K562 (cell line): ENCODE measurements at regions not wholly inside any gene's neighbourhood (a gene's known extent, or its start where the extent isn't known, plus 50 kb on each side); places are given as distances from the start of the nearest gene placed in this dataset.

Source experiments
- ATAC-seq: fragments of 200-7000 bp; cut with Tn5 transposase; 3 replicates; pipeline ENCODE4 v1.9.1; 2020; ENCODE audit warnings: moderate library complexity
- BruUV-seq: library from RNA; stranded (reverse); fragments of 400-500 nt; replicated peaks from 2 replicates; lab custom pipeline; 2021; lab: Mats Ljungman, UMichigan
- CTCF ChIA-PET: fragments of 300-600 bp; formaldehyde crosslinking; extraction: SDS; loops from one replicate; lab custom pipeline; 2021; ENCODE audit warnings: low intra/inter-chr PET ratio; lab: Yijun Ruan, JAX
- POLR2A ChIA-PET: fragments of 300-600, 350-650 bp; sonication (Branson Sonifier 250); formaldehyde crosslinking; extraction: SDS; loops from one replicate; lab custom pipeline; 2021; ENCODE audit warnings: antibody characterized with exemption, inconsistent platforms; lab: Yijun Ruan, JAX
- DNase-seq, 4 experiments: peaks; one replicate each; pipeline versions ENCODE4 v3.0.0 to v3.0.0-alpha.2; 2011 to 2018; ENCODE audit warnings: low spot score in 3 of 4, mixed read lengths in 3 of 4; ENCODE audit errors: extremely low read depth in 1 of 4
- FAIRE-seq: peaks from 2 replicates; lab custom pipeline; 2011; peaks lifted over from hg19 to GRCh38; lab: Jason Lieb, UNC
- H2AFZ ChIP-seq: 2 replicates; pipeline ENCODE4 v1.6.0; 2011; ENCODE audit warnings: low read depth, low read length, control low read depth, inconsistent platforms
- H3K27ac ChIP-seq: fragments of 200-600 bp; 3 replicates; pipeline ENCODE4 v1.8.0; 2011; ENCODE audit warnings: low read depth, mild to moderate bottlenecking, control low read depth, inconsistent platforms, low read length, moderate library complexity, mixed read lengths; ENCODE audit errors: extremely low read depth
- H3K27me3 ChIP-seq, 2 experiments: fragments of 300-600 bp in 1 of 2; 2 replicates in 1 of 2; 3 replicates in 1 of 2; pipeline versions ENCODE4 v1.6.0 to v1.8.0; 2011; ENCODE audit warnings: inconsistent platforms in 2 of 2, low read length in 2 of 2, mild to moderate bottlenecking in 1 of 2, mixed read lengths in 1 of 2, moderate library complexity in 1 of 2; ENCODE audit not compliant: control insufficient read depth in 2 of 2, insufficient read depth in 2 of 2
- H3K36me3 ChIP-seq: fragments of 300-600 bp; 3 replicates; pipeline ENCODE4 v1.8.0; 2011; ENCODE audit warnings: mild to moderate bottlenecking, low read length, inconsistent platforms; ENCODE audit not compliant: control insufficient read depth, insufficient read depth
- H3K4me1 ChIP-seq, 2 experiments: fragments of 200-600 bp in 1 of 2; replicated peaks in 1 of 2; 2 replicates in 1 of 2; 3 replicates in 1 of 2; pipeline versions ENCODE4 v1.5.1 to v1.8.0; 2011; ENCODE audit warnings: inconsistent platforms in 2 of 2, low read length in 2 of 2, mild to moderate bottlenecking in 1 of 2, mixed read lengths in 1 of 2, moderate library complexity in 1 of 2; ENCODE audit not compliant: control insufficient read depth in 2 of 2, insufficient read depth in 2 of 2
- H3K4me2 ChIP-seq: 2 replicates; pipeline ENCODE4 v1.6.1; 2011; ENCODE audit warnings: low read length, control low read depth, inconsistent platforms, mixed read lengths; ENCODE audit not compliant: insufficient read depth
- H3K4me3 ChIP-seq: fragments of 200-600 bp; sonication (generic), shearing (Covaris generic); 2 replicates; pipeline ENCODE4 v1.5.1; 2016; ENCODE audit warnings: control low read depth, inconsistent platforms
- H3K79me2 ChIP-seq: fragments of 200-600 bp; 3 replicates; pipeline ENCODE4 v1.8.0; 2011; ENCODE audit warnings: low read length, inconsistent platforms; ENCODE audit not compliant: control insufficient read depth, insufficient read depth
- H3K9ac ChIP-seq, 2 experiments: 2 replicates each; pipeline versions ENCODE4 v1.6.0 to v1.6.1; 2011; ENCODE audit warnings: low read depth in 2 of 2, low read length in 2 of 2, control low read depth in 1 of 2, inconsistent platforms in 1 of 2, mild to moderate bottlenecking in 1 of 2, mixed read lengths in 1 of 2; ENCODE audit not compliant: insufficient read depth in 1 of 2
- H3K9me1 ChIP-seq: one replicate; pipeline ENCODE4 v1.6.0; 2011; ENCODE audit warnings: inconsistent platforms, mild to moderate bottlenecking, low read length, moderate library complexity; ENCODE audit not compliant: control insufficient read depth, insufficient read depth
- H3K9me3 ChIP-seq: replicated peaks from 2 replicates; pipeline ENCODE4 v1.5.1; 2011; ENCODE audit warnings: low read depth, low read length, inconsistent platforms; ENCODE audit not compliant: control insufficient read depth, insufficient read depth
- H4K20me1 ChIP-seq: replicated peaks from 2 replicates; pipeline ENCODE4 v1.6.1; 2011; ENCODE audit warnings: low read length, inconsistent platforms, mixed read lengths; ENCODE audit not compliant: control insufficient read depth, insufficient read depth
- CCAR2 ChIP-seq: fragments of 200-400 bp; formaldehyde crosslinking; IDR thresholded peaks from 2 replicates; pipeline ENCODE4 v1.6.1; 2017; ENCODE audit warnings: mild to moderate bottlenecking, low read depth, low read length
- DDX20 ChIP-seq: fragments of 450-650 bp; IDR thresholded peaks from 2 replicates; pipeline ENCODE4 v1.6.1; 2016; ENCODE audit warnings: missing genetic modification characterization, low read depth, mild to moderate bottlenecking, missing compliant biosample characterization, moderate library complexity
- DMBX1 ChIP-seq: fragments of 250-450 bp; sonication (Bioruptor Pico); IDR thresholded peaks from 2 replicates; pipeline ENCODE4 v1.8.0; 2022; ENCODE audit warnings: inconsistent platforms, mild to moderate bottlenecking, moderate library complexity, borderline replicate concordance
- EHMT2 ChIP-seq: fragments of 450-650 bp; IDR thresholded peaks from 2 replicates; pipeline ENCODE4 v1.6.1; 2018; ENCODE audit warnings: antibody characterized with exemption
- ESRRB ChIP-seq: fragments of 250-450 bp; sonication (Bioruptor Pico); IDR thresholded peaks from 2 replicates; pipeline ENCODE4 v1.5.0; 2020; ENCODE audit warnings: mild to moderate bottlenecking, moderate library complexity, borderline replicate concordance
- HEY1 ChIP-seq: fragments of 250-450 bp; sonication (Bioruptor Pico); IDR thresholded peaks from 2 replicates; pipeline ENCODE4 v1.5.0; 2020; ENCODE audit warnings: mild to moderate bottlenecking, moderate library complexity, borderline replicate concordance
- MIER1 ChIP-seq: fragments of 450-650 bp; IDR thresholded peaks from 2 replicates; pipeline ENCODE4 v1.6.1; 2016; ENCODE audit warnings: antibody characterized with exemption, mild to moderate bottlenecking, low read depth
- POLR2AphosphoS2 ChIP-seq: IDR thresholded peaks from 2 replicates; pipeline ENCODE4 v1.6.1; 2012; ENCODE audit warnings: low read length, improper control_type of control experiment
- THRAP3 ChIP-seq: fragments of 450-650 bp; IDR thresholded peaks from 2 replicates; pipeline ENCODE4 v1.6.1; 2016; ENCODE audit warnings: mild to moderate bottlenecking, inconsistent platforms, borderline replicate concordance
- ZBTB17 ChIP-seq: fragments of 450-650 bp; formaldehyde crosslinking; IDR thresholded peaks from 2 replicates; pipeline ENCODE4 v1.4.0; 2020; ENCODE audit warnings: mild to moderate bottlenecking
- ZC3H11A ChIP-seq: IDR thresholded peaks from 2 replicates; pipeline ENCODE4 v1.6.1; 2012; ENCODE audit warnings: low read depth, low read length, improper control_type of control experiment
- ZNF583 ChIP-seq: fragments of 250-450 bp; sonication (Bioruptor Pico); IDR thresholded peaks from 2 replicates; pipeline ENCODE4 v1.4.0; 2020
- WGBS: fragments of 100-300 bp; shearing (Covaris generic); methylation state at CpG from one replicate; pipeline ENCODE4 v1.1.6; 2016; ENCODE audit warnings: low coverage, mixed read lengths; ENCODE audit not compliant: insufficient coverage; ENCODE audit errors: missing lambda C conversion rate; 5-methylcytosine and 5-hydroxymethylcytosine counted together
- in situ Hi-C: fragments of 300-500 bp; cut with MboI; formaldehyde crosslinking; loops from 4 replicates; pipeline ENCODE4 v1.15.0; 2018; ENCODE audit warnings: inconsistent platforms, mixed read lengths
- intact Hi-C: fragments of 100-400 bp; cut with micrococcal nuclease; formaldehyde crosslinking; loops from 2 replicates; pipeline ENCODE4 v1.14.2; 2022
- TF ChIP-seq, protein P1 (sequence below): fragments of 250-450 bp; sonication (Bioruptor Pico); IDR thresholded peaks from 2 replicates; pipeline ENCODE4 v1.5.0; 2020; ENCODE audit warnings: mild to moderate bottlenecking
- TF ChIP-seq, protein P2 (sequence below): sonication (generic); formaldehyde crosslinking; IDR thresholded peaks from 2 replicates; pipeline ENCODE4 v1.8.0; 2022; ENCODE audit warnings: mild to moderate bottlenecking, missing genetic modification reagents
- TF ChIP-seq, protein P3 (sequence below): fragments of 250-450 bp; sonication (Bioruptor Pico); IDR thresholded peaks from 2 replicates; pipeline ENCODE4 v1.8.0; 2022; ENCODE audit warnings: inconsistent platforms, mild to moderate bottlenecking, moderate library complexity, borderline replicate concordance
- TF ChIP-seq, protein P4 (sequence below), 2 experiments: fragments of 450-650 bp in 1 of 2; IDR thresholded peaks; 2 replicates each; pipeline ENCODE4 v1.6.1; 2011 to 2017; ENCODE audit warnings: low read depth in 2 of 2, antibody characterized with exemption in 1 of 2, borderline replicate concordance in 1 of 2, low read length in 1 of 2, mild to moderate bottlenecking in 1 of 2, mixed read lengths in 1 of 2; ENCODE audit not compliant: control insufficient read depth in 1 of 2

DNA sequence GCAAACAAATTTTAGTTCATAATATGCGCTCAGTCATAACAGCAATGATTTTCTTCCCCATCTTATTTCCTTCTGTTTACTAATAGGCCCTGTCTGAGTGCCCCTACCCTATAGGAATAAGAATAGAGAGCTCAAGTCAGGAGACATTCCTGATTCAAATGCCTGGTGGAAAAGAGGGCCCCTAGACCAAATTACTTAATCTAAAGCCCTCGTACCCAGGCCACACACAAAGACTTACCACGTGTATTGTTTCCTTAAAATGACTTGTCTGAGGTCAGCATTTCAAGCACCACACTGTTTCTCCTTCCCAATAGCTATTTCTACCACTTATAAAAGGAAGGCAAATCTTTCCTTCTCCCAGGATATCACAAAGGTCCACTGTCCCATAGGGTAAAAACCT is 314.9 kb upstream of the TMTC1 start (continued):
- TF ChIP-seq, protein P1, sequence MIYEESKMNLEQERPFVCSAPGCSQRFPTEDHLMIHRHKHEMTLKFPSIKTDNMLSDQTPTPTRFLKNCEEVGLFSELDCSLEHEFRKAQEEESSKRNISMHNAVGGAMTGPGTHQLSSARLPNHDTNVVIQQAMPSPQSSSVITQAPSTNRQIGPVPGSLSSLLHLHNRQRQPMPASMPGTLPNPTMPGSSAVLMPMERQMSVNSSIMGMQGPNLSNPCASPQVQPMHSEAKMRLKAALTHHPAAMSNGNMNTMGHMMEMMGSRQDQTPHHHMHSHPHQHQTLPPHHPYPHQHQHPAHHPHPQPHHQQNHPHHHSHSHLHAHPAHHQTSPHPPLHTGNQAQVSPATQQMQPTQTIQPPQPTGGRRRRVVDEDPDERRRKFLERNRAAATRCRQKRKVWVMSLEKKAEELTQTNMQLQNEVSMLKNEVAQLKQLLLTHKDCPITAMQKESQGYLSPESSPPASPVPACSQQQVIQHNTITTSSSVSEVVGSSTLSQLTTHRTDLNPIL (CRISPR knock-in tag): no peak
- TF ChIP-seq HEY1 (CRISPR knock-in tag) (no peak), DMBX1 (CRISPR knock-in tag) (no peak), ESRRB (no peak), EHMT2 (no peak), DDX20 (no peak), ZNF583 (CRISPR knock-in tag) (no peak), ZBTB17 (CRISPR knock-in tag) (no peak), THRAP3 (no peak)
- TF ChIP-seq, protein P2, sequence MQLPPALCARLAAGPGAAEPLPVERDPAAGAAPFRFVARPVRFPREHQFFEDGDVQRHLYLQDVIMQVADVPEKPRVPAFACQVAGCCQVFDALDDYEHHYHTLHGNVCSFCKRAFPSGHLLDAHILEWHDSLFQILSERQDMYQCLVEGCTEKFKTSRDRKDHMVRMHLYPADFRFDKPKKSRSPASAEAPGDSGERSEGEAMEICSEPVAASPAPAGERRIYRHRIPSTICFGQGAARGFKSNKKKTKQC: no peak

DNA sequence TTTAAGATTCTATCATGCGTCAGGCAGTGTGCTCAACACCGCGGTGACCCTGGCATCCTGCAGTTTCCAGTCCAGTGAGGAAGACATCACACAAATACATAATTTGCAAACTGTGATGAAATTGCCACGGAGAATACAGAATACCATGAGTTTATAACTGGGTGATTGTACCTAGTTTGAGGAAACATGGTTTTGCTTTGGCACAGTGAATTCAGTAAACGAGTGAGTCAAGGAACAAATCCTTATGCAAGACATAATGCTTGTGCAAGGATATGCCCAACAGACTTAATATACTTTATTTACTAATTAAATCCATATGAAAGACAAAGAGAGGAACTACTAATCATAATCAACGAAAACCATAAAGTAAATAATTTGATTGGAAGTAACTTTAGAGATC is 311.8 kb upstream of the TMTC1 start:
- FAIRE-seq (no peak), ATAC-seq (no peak)
- CTCF ChIA-PET: no interaction called here

More for the DNA sequence above, 311.8 kb upstream of the TMTC1 start:
- Histone ChIP-seq H3K27ac (no peak overlapping the region), H3K79me2 (no peaks in the 10 kb centered on the region), H3K9me1 (no peaks in the 10 kb centered on the region), H3K9ac (no peak overlapping the region)
- POLR2A ChIA-PET: no interaction called here
- in situ Hi-C loops: no loop called here
- TF ChIP-seq POLR2AphosphoS2 (no peak), MIER1 (no peak), CCAR2 (no peak), ZC3H11A (no peak)
- TF ChIP-seq, protein P3, sequence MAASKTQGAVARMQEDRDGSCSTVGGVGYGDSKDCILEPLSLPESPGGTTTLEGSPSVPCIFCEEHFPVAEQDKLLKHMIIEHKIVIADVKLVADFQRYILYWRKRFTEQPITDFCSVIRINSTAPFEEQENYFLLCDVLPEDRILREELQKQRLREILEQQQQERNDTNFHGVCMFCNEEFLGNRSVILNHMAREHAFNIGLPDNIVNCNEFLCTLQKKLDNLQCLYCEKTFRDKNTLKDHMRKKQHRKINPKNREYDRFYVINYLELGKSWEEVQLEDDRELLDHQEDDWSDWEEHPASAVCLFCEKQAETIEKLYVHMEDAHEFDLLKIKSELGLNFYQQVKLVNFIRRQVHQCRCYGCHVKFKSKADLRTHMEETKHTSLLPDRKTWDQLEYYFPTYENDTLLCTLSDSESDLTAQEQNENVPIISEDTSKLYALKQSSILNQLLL: no peak
- TF ChIP-seq, protein P4, sequence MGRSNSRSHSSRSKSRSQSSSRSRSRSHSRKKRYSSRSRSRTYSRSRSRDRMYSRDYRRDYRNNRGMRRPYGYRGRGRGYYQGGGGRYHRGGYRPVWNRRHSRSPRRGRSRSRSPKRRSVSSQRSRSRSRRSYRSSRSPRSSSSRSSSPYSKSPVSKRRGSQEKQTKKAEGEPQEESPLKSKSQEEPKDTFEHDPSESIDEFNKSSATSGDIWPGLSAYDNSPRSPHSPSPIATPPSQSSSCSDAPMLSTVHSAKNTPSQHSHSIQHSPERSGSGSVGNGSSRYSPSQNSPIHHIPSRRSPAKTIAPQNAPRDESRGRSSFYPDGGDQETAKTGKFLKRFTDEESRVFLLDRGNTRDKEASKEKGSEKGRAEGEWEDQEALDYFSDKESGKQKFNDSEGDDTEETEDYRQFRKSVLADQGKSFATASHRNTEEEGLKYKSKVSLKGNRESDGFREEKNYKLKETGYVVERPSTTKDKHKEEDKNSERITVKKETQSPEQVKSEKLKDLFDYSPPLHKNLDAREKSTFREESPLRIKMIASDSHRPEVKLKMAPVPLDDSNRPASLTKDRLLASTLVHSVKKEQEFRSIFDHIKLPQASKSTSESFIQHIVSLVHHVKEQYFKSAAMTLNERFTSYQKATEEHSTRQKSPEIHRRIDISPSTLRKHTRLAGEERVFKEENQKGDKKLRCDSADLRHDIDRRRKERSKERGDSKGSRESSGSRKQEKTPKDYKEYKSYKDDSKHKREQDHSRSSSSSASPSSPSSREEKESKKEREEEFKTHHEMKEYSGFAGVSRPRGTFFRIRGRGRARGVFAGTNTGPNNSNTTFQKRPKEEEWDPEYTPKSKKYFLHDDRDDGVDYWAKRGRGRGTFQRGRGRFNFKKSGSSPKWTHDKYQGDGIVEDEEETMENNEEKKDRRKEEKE (IDR thresholded peaks at IDR 0.05; ENCODE audit: borderline replicate concordance in 1 of 2, control insufficient read depth in 1 of 2, low read depth in 2 of 2, low read length in 1 of 2): no peak
- TF ChIP-seq, all 486 proteins: peak for 0
- H3K4me3 ChIP-seq: no peak overlapping the region
- H3K27me3 ChIP-seq: no peaks in the 10 kb centered on the region
- H4K20me1 ChIP-seq: no peaks in the 10 kb centered on the region
- no peaks in the 10 kb centered on the region for H3K36me3 ChIP-seq
- H3K9me3 ChIP-seq: no peaks in the 10 kb centered on the region
- 0% methylated on average over 6 of the region's 6 CpGs for WGBS
- BruUV-seq: no TSS peak
- H2AFZ ChIP-seq: no peak overlapping the region
- intact Hi-C loops: no loop called here
- H3K4me1 ChIP-seq: no peaks in the 10 kb centered on the region
- DNase-seq: no peak
- no peak overlapping the region for H3K4me2 ChIP-seq
